ENCODE measurements at regions not wholly inside any gene's neighbourhood (a gene's known extent, or its start where the extent isn't known, plus 50 kb on each side); places are given as distances from the start of the nearest gene placed in this dataset.
"Not testable (repeated sequence)": the region's sequence is repeated elsewhere in the genome, so short reads cannot be mapped to it uniquely, and the experiment has no call there.

- no peak for DNase-seq (ENCODE audit: low spot score)
Measured at GRCh38 chr16:82300374-82300951, 130.4 kb upstream of the MPHOSPH6 start.

GRCh38 chr16:82298472-82298871, 128.4 kb upstream of the MPHOSPH6 start:
- no peak for DNase-seq (ENCODE audit: low spot score)

DNA sequence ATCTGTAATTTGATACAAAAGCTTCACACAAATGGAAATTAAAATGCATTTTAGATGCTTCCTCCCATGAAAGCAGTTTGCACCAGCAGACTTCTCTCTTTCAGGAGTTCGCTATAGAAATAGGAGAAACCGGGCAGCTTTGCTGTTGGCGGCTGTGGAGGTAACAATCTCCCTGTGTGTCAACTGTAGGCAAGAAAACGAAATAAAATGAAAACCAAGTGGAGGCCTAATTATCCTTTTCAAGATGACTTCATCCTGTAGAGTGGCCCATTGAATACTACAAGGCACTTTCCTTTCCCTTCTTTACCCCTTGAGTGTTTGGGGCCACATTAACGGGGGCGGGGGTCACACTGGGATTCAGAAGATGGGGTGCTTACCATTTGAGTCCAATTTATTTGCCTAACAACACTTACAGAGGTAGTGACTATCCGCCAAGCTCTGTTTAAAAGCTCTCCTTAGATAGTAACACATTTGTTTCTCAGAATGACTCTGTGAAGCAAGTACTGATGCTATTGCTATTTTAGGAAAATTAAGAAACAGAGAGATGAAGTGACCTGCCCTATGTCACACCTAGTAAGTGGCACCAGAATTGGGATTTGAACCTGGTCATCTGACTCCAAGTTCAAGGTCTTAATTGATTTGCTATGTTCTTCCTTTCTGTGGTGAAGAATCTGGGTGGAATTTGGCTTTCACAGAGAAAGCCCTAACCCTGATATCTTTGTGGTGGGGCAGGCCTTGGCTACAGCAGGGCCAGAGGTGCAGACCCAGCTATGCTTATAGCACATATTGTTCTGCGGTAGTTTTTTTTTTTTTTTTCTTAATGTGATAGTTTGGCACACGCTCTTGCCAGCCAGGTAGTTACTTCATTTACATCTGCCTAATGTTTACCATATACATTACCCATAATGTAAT, 125.5 kb upstream of the MPHOSPH6 start:
- no peak for DNase-seq (ENCODE audit: low spot score)

DNA sequence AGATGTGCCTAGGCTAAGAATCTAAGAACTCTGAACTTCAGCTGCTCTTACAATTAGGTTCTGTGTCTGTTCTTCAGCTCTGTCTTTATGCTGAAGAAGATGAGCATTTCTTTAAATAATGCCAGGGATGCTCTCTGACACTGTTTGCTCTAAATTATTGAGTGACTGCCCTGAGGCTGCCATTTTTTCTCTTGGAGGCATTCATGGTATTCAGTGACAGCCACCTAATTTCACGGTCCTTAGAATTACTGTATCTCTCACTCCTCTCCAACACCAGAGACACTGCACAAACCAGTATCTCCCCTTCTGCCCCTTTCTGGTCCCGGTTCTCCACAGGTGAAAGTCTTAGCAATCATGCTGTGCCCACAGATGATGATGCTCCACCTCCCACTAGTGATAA, 123.6 kb upstream of the MPHOSPH6 start:
- no peak for DNase-seq (ENCODE audit: low spot score)

GRCh38 chr16:82287937-82288336, 117.9 kb upstream of the MPHOSPH6 start:
- DNase-seq (ENCODE audit: low spot score): no peak

DNA sequence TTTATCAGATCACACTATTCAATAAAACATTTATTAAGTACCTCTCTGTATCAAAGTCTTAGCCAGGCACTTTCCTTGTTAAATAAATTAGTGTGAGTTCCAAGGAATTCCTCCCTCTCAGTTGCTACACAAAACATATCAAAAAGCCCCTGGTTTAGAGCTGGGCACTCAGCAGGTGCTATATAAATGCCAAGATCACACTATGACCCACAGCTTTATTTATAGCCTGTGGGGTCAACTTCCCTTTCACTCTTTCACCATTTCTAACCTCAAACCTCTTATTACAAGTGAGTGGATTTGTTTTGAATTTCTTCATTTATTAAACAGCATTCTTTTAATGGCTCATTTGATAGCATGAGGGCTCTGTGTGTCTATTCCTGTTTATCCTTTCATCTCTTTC, 112.6 kb upstream of the MPHOSPH6 start:
- no peak for DNase-seq (ENCODE audit: low spot score)

- DNase-seq (ENCODE audit: low spot score): no peak
Measured at GRCh38 chr16:82281544-82281943, 111.5 kb upstream of the MPHOSPH6 start.

DNA sequence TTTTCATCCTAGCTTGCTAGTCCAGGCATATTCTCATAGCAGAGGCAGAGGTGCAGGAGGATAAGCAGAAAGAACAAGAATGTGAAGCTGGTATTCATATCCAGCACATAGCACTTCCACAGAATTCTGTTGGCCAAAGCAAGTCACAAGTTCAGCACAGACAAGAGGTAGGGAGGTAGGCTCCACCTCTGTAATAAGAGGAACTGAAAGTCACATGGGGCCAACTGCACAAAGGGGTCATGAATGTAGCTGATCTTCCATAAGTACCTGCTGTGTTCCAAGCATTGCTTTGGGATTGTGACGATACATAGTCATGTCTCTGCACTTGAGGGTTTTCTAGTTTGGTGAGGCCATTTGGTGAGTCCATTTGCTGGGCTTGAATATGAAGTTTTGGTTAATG, 110.8 kb upstream of the MPHOSPH6 start:
- DNase-seq (ENCODE audit: low spot score): no peak

DNA sequence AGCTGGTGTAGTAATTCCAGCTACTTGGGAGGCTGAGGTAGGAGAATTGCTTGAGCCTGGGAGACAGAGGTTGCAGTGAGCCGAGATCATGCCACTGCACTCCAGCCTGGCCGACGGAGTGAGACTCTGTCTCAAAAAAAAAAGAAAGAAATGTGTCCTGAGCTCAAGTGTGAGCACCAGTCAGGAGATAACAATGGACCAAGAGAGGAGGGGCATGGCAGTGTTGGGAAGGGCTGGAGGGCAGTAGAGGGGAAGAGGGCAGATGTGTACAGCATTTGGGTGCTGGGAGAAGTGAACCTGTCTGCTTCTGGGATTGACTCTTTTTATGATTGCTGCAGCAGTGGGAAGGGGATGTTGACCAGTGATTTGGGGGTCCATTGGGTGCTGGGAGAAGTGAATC, 105.3 kb upstream of the MPHOSPH6 start:
- DNase-seq (ENCODE audit: low spot score): not testable (repeated sequence)

- no peak for DNase-seq (ENCODE audit: low spot score)
Measured at GRCh38 chr16:82271636-82272035, 101.6 kb upstream of the MPHOSPH6 start.

DNA sequence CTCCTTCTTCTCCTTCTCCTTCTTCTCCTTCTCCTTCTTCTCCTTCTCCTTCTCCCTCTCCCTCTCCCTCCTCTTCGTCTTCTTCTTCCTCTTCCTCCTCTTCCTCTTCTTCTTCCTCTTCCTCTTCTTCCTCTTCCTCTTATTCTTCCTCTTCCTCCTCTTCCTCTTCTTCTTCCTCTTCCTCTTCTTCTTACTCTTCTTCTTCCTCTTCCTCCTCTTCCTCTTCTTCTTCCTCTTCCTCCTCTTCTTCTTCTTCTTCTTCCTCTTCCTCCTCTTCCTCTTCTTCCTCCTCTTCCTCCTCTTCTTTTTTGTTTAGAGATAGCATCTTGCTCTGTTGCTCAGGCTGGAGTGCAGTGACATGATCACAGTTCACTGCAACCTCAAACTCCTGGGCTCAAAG, 97.7 kb upstream of the MPHOSPH6 start:
- DNase-seq (ENCODE audit: low spot score): not testable (repeated sequence)

GRCh38 chr16:82265809-82266208, 95.8 kb upstream of the MPHOSPH6 start:
- DNase-seq (ENCODE audit: low spot score): no peak

GRCh38 chr16:82264756-82265155, 94.7 kb upstream of the MPHOSPH6 start:
- DNase-seq (ENCODE audit: low spot score): no peak

DNA sequence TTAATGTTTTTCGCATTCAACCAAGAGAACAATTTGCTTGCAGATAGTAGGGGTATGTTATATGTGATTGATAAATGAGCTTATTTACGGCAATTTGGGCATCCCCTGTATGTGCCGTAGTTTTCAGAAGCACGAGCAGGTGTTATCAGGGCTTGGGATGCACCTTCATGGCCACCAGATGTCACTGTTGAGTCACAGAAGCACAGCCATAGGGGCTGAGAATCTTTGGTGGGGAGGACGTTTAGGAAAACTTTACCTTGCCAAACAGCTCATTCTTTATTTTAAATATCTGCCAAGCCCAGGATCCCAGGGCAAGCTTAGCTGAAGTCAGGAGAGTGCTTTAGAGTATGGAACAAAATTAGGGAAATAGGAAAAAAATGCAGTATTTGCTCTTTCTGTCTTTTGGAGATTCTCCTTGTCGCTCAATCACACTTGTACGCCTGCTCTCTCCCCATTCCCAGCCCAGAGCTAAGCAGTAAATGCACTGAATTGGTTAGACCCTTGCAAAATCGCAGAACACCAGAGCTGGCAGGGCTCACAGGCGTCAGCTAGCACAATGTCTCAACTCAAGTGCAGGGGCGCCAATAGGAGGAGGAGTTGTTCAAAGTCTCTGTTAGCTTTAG, 93.6 kb upstream of the MPHOSPH6 start:
- peak; percentile 53 for DNase-seq (ENCODE audit: low spot score)

DNA sequence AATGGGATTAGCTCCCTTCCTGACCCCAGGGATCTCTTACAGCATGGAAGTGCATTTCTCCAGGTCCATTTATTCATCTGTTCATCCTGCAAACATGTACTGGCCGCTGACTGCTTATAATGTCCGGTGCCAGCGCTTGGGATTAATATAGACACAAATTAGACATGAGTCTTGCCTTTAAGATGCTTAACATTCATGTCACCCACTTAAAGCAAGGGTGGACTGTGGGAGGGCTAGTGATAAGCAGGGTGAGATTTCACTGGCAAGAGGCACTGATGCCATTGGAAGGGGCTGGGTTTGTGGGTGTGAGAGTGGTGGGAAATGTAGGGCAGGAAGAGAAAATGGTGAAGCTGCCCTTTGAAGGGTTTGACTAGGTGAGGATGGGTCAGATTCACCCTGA, 92.2 kb upstream of the MPHOSPH6 start:
- no peak for DNase-seq (ENCODE audit: low spot score)

GRCh38 chr16:82260212-82260795, 90.3 kb upstream of the MPHOSPH6 start:
- DNase-seq (ENCODE audit: low spot score): no peak

DNA sequence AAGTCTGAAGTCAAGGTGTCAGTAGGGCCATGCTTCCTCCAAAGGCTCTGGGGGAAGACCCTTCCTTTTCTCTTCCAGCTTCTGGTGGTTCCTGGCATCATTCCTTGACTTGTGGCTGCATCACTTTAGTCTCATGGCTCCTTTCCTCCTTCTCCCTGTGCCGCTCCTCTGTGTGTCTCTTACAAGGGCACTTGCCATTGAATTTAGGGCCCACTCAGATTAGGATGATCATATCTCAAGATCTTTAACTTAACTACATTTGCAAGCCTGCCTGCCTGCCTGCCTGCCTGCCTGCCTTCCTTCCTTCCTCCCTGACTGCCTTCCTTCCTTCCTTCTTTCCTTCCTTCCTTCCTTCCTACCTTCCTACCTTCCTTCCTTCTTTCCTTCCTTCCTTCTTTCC, 89.7 kb upstream of the MPHOSPH6 start:
- DNase-seq (ENCODE audit: low spot score): no peak

GRCh38 chr16:82257990-82258389, 88.0 kb upstream of the MPHOSPH6 start:
- DNase-seq (ENCODE audit: low spot score): no peak

DNA sequence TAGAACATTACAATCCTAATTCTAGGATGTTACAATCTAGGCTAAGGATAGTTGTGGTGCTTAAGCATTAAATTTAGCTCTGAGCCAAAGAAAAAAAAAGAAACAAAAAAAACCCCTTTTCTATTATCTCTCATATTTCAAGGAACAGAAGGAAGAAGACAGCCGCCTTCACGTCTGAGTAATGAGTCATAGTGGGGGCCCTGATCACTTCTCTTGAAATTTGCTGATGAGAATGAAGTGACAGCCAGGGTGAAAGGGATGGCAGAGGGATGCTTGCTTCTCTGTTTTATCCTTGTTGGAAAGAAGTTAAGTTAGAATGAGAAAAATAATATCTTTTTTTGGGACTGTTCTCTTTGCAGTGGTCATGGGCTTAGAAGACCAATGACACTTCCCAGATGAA, 82.6 kb upstream of the MPHOSPH6 start:
- DNase-seq (ENCODE audit: low spot score): no peak

- DNase-seq (ENCODE audit: low spot score): no peak
Measured at GRCh38 chr16:82248677-82249076, 78.7 kb upstream of the MPHOSPH6 start.

DNA sequence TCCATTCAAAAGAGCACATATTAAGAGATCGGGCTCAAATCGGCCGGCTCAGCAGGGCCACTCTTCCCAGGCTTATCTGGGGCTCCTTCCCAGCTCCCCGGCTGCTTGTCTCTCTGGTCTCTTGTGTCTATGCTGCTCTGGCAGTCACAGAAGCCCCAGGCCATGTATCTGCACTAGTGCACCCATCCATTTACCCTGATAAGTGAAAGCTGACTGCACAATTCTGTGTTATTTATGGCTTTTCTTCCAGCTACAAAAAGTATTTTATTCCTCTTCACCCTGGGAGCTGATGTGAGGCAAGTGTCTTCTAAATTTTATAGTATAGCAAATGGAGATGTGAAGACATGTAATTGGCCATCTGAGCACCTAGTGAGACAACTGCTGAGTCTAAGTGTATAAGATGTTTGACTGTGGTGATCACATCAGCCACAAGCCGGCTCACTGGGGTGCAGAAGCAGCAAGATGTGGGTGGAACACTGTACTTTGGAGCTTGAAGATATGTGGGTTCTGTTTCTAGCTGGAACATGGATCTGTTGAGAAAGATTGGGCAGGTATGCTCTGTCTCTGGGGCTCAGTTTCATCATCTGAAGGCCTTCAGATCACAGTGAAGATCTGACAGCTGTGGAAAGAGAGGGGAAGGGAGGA, 78.1 kb upstream of the MPHOSPH6 start:
- no peak for DNase-seq (ENCODE audit: low spot score)

DNA sequence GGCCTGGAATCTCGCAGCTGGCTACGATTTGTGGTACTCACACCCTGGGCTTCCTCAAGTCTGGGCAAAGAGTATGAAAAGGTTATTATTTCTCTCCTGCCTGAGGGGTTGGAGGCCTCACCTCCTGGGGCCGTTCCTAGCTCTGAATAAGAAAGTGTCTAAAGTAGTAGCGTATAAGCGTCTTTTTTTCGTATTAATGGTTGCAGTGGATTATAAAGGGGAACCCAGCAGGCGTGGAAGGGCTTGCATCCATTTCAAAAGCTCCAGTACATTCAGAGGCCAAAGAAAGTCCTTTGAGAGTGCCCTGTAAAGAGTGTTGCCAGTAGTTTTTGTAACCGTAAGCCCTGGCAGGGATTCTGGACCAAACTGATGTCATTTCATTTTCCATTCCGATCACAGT, 72.2 kb upstream of the MPHOSPH6 start:
- no peak for DNase-seq (ENCODE audit: low spot score)
